ENCODE measurements at regions not wholly inside any gene's neighbourhood (a gene's known extent, or its start where the extent isn't known, plus 50 kb on each side); places are given as distances from the start of the nearest gene placed in this dataset.
"Not testable (repeated sequence)": the region's sequence is repeated elsewhere in the genome, so short reads cannot be mapped to it uniquely, and the experiment has no call there.

GRCh38 chr2:128598862-128599441, 280.3 kb upstream of the HS6ST1 start:
- Histone ChIP-seq H3K9me3 (ENCODE audit: control insufficient read depth, low read length) (no peaks in the 10 kb centered on the region), H3K36me3 (ENCODE audit: control insufficient read depth, insufficient read depth, low read length) (no peaks in the 10 kb centered on the region), H3K27ac (ENCODE audit: insufficient read depth, low read depth, low read length, poor library complexity, severe bottlenecking) (no peak overlapping the region), H3K27me3 (ENCODE audit: control insufficient read depth, insufficient read depth, low read length, poor library complexity, severe bottlenecking) (no peaks in the 10 kb centered on the region), H3K4me1 (ENCODE audit: control insufficient read depth, insufficient read depth, low read length) (peaks cover 8% of the 10 kb centered on the region), H3K4me3 (ENCODE audit: insufficient read depth, low read depth, low read length) (no peak overlapping the region)
- WGBS, 2 experiments, result 94 to 95% methylated on average over 4 of the region's 4 CpGs

- Histone ChIP-seq H3K4me3 (ENCODE audit: insufficient read depth, low read depth, low read length) (no peak overlapping the region), H3K9me3 (ENCODE audit: control insufficient read depth, low read length) (no peaks in the 10 kb centered on the region), H3K27me3 (ENCODE audit: control insufficient read depth, insufficient read depth, low read length, poor library complexity, severe bottlenecking) (no peaks in the 10 kb centered on the region), H3K36me3 (ENCODE audit: control insufficient read depth, insufficient read depth, low read length) (no peaks in the 10 kb centered on the region), H3K4me1 (ENCODE audit: control insufficient read depth, insufficient read depth, low read length) (peaks cover under 1% of the 10 kb centered on the region), H3K27ac (ENCODE audit: insufficient read depth, low read depth, low read length, poor library complexity, severe bottlenecking) (no peak overlapping the region)
- WGBS, 2 experiments, result 96% methylated on average over 8 of the region's 8 CpGs
Measured at GRCh38 chr2:128599700-128600099, 281.0 kb upstream of the HS6ST1 start.

- no peaks in the 10 kb centered on the region for H3K4me1 ChIP-seq (ENCODE audit: control insufficient read depth, insufficient read depth, low read length)
- no peak overlapping the region for H3K27ac ChIP-seq (ENCODE audit: insufficient read depth, low read depth, low read length, poor library complexity, severe bottlenecking)
- no peaks in the 10 kb centered on the region for H3K9me3 ChIP-seq (ENCODE audit: control insufficient read depth, low read length)
- H3K27me3 ChIP-seq (ENCODE audit: control insufficient read depth, insufficient read depth, low read length, poor library complexity, severe bottlenecking), result no peaks in the 10 kb centered on the region
- 93 to 94% methylated on average over 15 of the region's 15 CpGs for WGBS, 2 experiments
- H3K36me3 ChIP-seq (ENCODE audit: control insufficient read depth, insufficient read depth, low read length), result no peaks in the 10 kb centered on the region
- H3K4me3 ChIP-seq (ENCODE audit: insufficient read depth, low read depth, low read length), result no peak overlapping the region
Measured at GRCh38 chr2:128600581-128601297, 282.1 kb upstream of the HS6ST1 start.

- H3K27me3 ChIP-seq (ENCODE audit: control insufficient read depth, insufficient read depth, low read length, poor library complexity, severe bottlenecking), result no peaks in the 10 kb centered on the region
- H3K4me3 ChIP-seq (ENCODE audit: insufficient read depth, low read depth, low read length), result no peak overlapping the region
- no peaks in the 10 kb centered on the region for H3K36me3 ChIP-seq (ENCODE audit: control insufficient read depth, insufficient read depth, low read length)
- WGBS, 2 experiments, result 90 to 91% methylated on average over 16 of the region's 16 CpGs
- no peak overlapping the region for H3K27ac ChIP-seq (ENCODE audit: insufficient read depth, low read depth, low read length, poor library complexity, severe bottlenecking)
- no peaks in the 10 kb centered on the region for H3K4me1 ChIP-seq (ENCODE audit: control insufficient read depth, insufficient read depth, low read length)
- no peaks in the 10 kb centered on the region for H3K9me3 ChIP-seq (ENCODE audit: control insufficient read depth, low read length)
Measured at GRCh38 chr2:128601298-128602037, 282.8 kb upstream of the HS6ST1 start.

- H3K27me3 ChIP-seq (ENCODE audit: control insufficient read depth, insufficient read depth, low read length, poor library complexity, severe bottlenecking), result no peaks in the 10 kb centered on the region
- 92 to 94% methylated on average over 11 of the region's 11 CpGs for WGBS, 2 experiments
- H3K27ac ChIP-seq (ENCODE audit: insufficient read depth, low read depth, low read length, poor library complexity, severe bottlenecking), result no peak overlapping the region
- no peaks in the 10 kb centered on the region for H3K36me3 ChIP-seq (ENCODE audit: control insufficient read depth, insufficient read depth, low read length)
- H3K4me3 ChIP-seq (ENCODE audit: insufficient read depth, low read depth, low read length), result no peak overlapping the region
- no peaks in the 10 kb centered on the region for H3K9me3 ChIP-seq (ENCODE audit: control insufficient read depth, low read length)
- H3K4me1 ChIP-seq (ENCODE audit: control insufficient read depth, insufficient read depth, low read length), result no peaks in the 10 kb centered on the region
Measured at GRCh38 chr2:128602038-128602698, 283.5 kb upstream of the HS6ST1 start.

- no peak overlapping the region for H3K27ac ChIP-seq (ENCODE audit: insufficient read depth, low read depth, low read length, poor library complexity, severe bottlenecking)
- H3K9me3 ChIP-seq (ENCODE audit: control insufficient read depth, low read length), result no peaks in the 10 kb centered on the region
- no peaks in the 10 kb centered on the region for H3K4me1 ChIP-seq (ENCODE audit: control insufficient read depth, insufficient read depth, low read length)
- H3K27me3 ChIP-seq (ENCODE audit: control insufficient read depth, insufficient read depth, low read length, poor library complexity, severe bottlenecking), result no peaks in the 10 kb centered on the region
- no peak overlapping the region for H3K4me3 ChIP-seq (ENCODE audit: insufficient read depth, low read depth, low read length)
- 93 to 94% methylated on average over 14 of the region's 14 CpGs for WGBS, 2 experiments
- H3K36me3 ChIP-seq (ENCODE audit: control insufficient read depth, insufficient read depth, low read length), result no peaks in the 10 kb centered on the region
Measured at GRCh38 chr2:128602699-128603101, 284.0 kb upstream of the HS6ST1 start.

- H3K4me3 ChIP-seq (ENCODE audit: insufficient read depth, low read depth, low read length), result no peak overlapping the region
- H3K9me3 ChIP-seq (ENCODE audit: control insufficient read depth, low read length), result no peaks in the 10 kb centered on the region
- no peaks in the 10 kb centered on the region for H3K27me3 ChIP-seq (ENCODE audit: control insufficient read depth, insufficient read depth, low read length, poor library complexity, severe bottlenecking)
- no peak overlapping the region for H3K27ac ChIP-seq (ENCODE audit: insufficient read depth, low read depth, low read length, poor library complexity, severe bottlenecking)
- 94% methylated on average over 14 of the region's 14 CpGs for WGBS, 2 experiments
- H3K4me1 ChIP-seq (ENCODE audit: control insufficient read depth, insufficient read depth, low read length), result no peaks in the 10 kb centered on the region
- no peaks in the 10 kb centered on the region for H3K36me3 ChIP-seq (ENCODE audit: control insufficient read depth, insufficient read depth, low read length)
Measured at GRCh38 chr2:128603411-128603924, 284.8 kb upstream of the HS6ST1 start.

GRCh38 chr2:128604045-128604444, 285.4 kb upstream of the HS6ST1 start:
- Histone ChIP-seq H3K9me3 (ENCODE audit: control insufficient read depth, low read length) (no peaks in the 10 kb centered on the region), H3K4me1 (ENCODE audit: control insufficient read depth, insufficient read depth, low read length) (no peaks in the 10 kb centered on the region), H3K36me3 (ENCODE audit: control insufficient read depth, insufficient read depth, low read length) (no peaks in the 10 kb centered on the region), H3K27ac (ENCODE audit: insufficient read depth, low read depth, low read length, poor library complexity, severe bottlenecking) (no peak overlapping the region), H3K4me3 (ENCODE audit: insufficient read depth, low read depth, low read length) (no peak overlapping the region), H3K27me3 (ENCODE audit: control insufficient read depth, insufficient read depth, low read length, poor library complexity, severe bottlenecking) (no peaks in the 10 kb centered on the region)
- WGBS, 2 experiments, result 96% methylated on average over 2 of the region's 2 CpGs

GRCh38 chr2:128604581-128604980, 285.9 kb upstream of the HS6ST1 start:
- not testable (repeated sequence) for H3K27ac ChIP-seq (ENCODE audit: insufficient read depth, low read depth, low read length, poor library complexity, severe bottlenecking); H3K9me3 ChIP-seq (ENCODE audit: control insufficient read depth, low read length); H3K4me3 ChIP-seq (ENCODE audit: insufficient read depth, low read depth, low read length); H3K4me1 ChIP-seq (ENCODE audit: control insufficient read depth, insufficient read depth, low read length); H3K36me3 ChIP-seq (ENCODE audit: control insufficient read depth, insufficient read depth, low read length); H3K27me3 ChIP-seq (ENCODE audit: control insufficient read depth, insufficient read depth, low read length, poor library complexity, severe bottlenecking)
- WGBS, 2 experiments, result 91 to 93% methylated on average over 10 to 11 of the region's 12 CpGs

GRCh38 chr2:128605421-128605820, 286.8 kb upstream of the HS6ST1 start:
- 89 to 92% methylated on average over 7 of the region's 7 CpGs for WGBS, 2 experiments
- Histone ChIP-seq H3K36me3 (ENCODE audit: control insufficient read depth, insufficient read depth, low read length) (no peaks in the 10 kb centered on the region), H3K4me3 (ENCODE audit: insufficient read depth, low read depth, low read length) (no peak overlapping the region), H3K9me3 (ENCODE audit: control insufficient read depth, low read length) (no peaks in the 10 kb centered on the region), H3K4me1 (ENCODE audit: control insufficient read depth, insufficient read depth, low read length) (no peaks in the 10 kb centered on the region), H3K27ac (ENCODE audit: insufficient read depth, low read depth, low read length, poor library complexity, severe bottlenecking) (no peak overlapping the region), H3K27me3 (ENCODE audit: control insufficient read depth, insufficient read depth, low read length, poor library complexity, severe bottlenecking) (no peaks in the 10 kb centered on the region)
